ENCODE measurements at regions not wholly inside any gene's neighbourhood (a gene's known extent, or its start where the extent isn't known, plus 50 kb on each side); places are given as distances from the start of the nearest gene placed in this dataset.

DNA sequence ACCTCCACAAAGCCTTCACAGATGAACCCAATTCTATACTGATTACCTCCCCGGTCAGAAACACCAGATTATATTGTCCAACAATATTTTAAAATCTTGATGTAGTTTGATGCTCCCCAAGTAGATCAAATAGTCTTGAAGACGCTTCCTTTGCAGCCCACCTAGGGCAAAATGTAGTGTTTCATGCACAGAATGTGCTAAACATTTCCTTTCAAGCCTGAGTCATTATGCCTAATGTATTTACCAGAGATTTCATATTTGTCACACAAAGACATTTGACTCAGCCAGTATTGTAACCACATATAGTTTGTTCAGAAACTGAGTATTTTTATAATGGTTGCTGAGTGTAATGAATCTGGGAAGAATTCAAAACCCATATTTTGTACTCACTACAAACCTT lies 1396.8 kb downstream of the LRRC4C start:
- no peak for DNase-seq (ENCODE audit: low read depth, low spot score)

DNA sequence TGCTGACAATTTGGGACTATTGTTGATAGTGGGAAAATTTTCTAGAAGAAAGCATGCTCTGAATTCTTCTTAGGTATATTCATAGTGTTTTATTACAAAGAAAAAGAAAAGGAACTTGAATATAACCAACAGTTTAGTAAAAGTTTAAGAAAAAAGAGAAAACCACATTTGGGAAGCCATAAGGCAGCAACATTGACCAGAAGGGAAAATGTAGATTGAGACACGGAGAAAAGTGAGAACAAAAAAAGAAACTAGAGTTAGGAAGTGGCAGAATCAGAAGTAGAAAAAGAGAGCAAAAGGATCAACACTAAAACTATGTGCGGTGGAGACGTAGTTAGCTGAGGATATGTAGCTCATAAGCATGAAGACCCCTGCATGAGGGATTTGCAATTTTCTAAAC lies 1398.2 kb downstream of the LRRC4C start:
- DNase-seq (ENCODE audit: low read depth, low spot score), result no peak

GRCh38 chr11:40054631-40055030 lies 1404.8 kb downstream of the LRRC4C start:
- DNase-seq (ENCODE audit: low read depth, low spot score), result peak; percentile 36

DNA sequence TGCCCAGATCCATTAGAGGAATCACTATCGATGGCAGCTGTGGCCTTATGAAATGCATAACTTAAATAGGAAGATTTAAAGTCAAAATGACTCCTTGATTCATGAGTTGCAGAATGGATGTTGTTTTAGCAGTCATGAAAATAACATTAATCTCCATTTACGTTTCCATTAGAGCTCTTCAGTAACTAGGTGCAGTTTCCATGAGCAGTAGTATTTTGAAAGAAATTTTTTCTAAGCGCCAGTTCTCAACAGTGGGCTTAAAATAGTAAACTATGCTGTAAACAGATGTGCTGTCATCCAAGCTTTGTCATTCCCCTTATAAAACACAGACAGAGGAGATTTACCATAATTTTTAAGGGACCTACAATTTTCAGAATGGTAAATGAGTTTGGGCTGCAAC lies 1414.1 kb downstream of the LRRC4C start:
- no peak for DNase-seq (ENCODE audit: low read depth, low spot score)

GRCh38 chr11:40037005-40037404 lies 1422.4 kb downstream of the LRRC4C start:
- DNase-seq (ENCODE audit: low read depth, low spot score), result peak; percentile 28

- no peak for DNase-seq (ENCODE audit: low read depth, low spot score)
These were observed 1427.1 kb downstream of the LRRC4C start for GRCh38 chr11:40032331-40032730.

GRCh38 chr11:40030867-40031266 lies 1428.6 kb downstream of the LRRC4C start:
- no peak for DNase-seq (ENCODE audit: low read depth, low spot score)

- no peak for DNase-seq (ENCODE audit: low read depth, low spot score)
These were observed 1430.1 kb downstream of the LRRC4C start for GRCh38 chr11:40029391-40029790.

DNA sequence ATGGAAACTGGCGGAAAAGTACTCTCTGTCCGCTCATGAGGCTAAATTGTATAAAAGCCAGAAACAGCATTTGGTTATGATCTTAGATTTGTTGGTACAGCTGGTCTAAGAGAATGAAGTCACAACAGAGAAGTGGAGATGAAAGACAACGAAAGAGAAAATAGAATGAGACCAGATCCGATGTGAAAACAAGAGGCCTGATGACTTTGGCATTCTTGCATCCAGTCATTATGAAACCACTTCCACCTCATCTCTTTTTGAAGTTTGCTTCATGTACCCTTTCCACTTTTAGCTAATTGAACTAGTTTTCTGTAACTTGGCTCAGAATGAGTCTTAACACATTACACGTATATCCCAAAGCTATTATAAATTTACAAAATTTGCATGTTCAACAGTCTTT lies 1431.7 kb downstream of the LRRC4C start:
- DNase-seq (ENCODE audit: low read depth, low spot score), result no peak

DNA sequence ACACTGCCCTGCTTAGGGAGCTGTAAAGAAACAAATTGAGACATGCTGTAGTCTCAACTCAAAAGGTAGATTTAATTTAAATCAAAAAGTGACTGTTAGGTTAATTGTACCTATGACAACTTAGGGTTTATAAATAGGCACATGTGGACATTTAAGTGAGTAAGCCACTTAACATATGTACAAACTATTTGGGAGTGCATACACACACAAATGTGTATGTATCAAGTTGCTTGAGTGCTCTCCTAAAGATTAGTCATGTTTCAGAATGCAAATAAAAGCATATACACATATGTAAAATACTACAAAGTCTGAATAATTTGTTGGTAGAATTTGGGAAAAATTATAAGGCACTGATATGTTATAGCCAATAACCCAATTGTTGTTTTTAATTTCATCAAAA lies 1435.7 kb downstream of the LRRC4C start:
- no peak for DNase-seq (ENCODE audit: low read depth, low spot score)

DNA sequence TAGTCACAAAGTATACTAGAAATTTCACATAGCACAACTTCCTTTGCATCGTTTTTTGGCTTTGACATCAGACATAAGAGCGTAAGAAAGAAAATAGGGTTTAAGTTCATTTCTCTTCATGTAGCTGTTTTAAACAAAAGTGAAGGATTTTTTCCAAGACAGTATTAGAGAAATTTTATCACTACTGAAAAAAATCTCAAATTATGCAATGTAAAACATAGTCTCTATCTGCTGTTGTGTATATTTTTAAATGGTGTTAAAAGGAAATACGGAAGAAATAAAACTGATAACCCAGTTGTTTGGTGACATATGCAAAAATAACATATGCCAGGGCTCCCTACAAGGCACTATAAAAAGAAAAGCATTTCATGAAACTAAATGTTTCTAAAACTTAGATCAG lies 1449.4 kb downstream of the LRRC4C start:
- no peak for DNase-seq (ENCODE audit: low read depth, low spot score)

DNA sequence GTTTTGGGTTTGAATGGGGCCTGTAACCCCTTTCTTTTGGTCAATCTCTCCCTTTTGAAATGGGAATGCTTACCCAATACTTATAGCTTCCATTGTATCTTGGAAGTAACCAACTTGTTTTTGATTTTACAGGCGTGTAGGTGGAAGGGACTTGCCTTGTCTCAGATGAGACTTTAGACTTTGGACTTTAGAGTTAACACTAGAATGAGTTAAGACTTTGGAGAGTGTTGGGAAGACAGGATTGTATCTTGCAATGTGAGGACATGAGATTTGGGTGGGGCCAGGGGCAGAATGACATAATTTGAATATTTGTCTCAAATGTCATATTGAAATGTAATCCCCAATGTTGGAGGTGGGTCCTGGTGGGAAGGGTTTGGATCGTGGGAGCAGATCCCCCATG lies 1466.9 kb downstream of the LRRC4C start:
- DNase-seq (ENCODE audit: low read depth, low spot score), result no peak

DNA sequence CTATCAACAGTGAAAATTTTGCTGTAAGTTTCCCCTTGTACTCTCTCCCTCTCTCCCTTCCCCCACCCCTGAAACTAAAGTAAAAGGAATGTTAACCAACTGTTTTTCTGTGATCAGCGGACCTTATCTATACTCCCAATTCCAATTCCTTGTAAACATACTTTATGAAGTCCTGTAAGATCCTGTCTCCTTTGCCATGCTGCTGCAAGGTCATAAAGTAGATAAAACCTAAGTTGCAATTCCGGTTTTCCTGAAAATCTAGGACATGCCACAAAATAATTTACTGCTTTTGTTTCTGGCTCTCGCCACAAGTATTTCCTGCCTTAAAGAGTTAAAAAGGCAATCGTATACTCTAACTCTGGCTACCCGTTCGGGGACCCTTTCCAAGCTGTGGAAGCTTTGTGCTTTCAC lies 1469.0 kb downstream of the LRRC4C start:
- no peak for DNase-seq (ENCODE audit: low read depth, low spot score)

- no peak for DNase-seq (ENCODE audit: low read depth, low spot score)
These were observed 1484.4 kb downstream of the LRRC4C start for GRCh38 chr11:39975091-39975490.

GRCh38 chr11:39972461-39972860 lies 1487.0 kb downstream of the LRRC4C start:
- DNase-seq (ENCODE audit: low read depth, low spot score), result no peak

DNA sequence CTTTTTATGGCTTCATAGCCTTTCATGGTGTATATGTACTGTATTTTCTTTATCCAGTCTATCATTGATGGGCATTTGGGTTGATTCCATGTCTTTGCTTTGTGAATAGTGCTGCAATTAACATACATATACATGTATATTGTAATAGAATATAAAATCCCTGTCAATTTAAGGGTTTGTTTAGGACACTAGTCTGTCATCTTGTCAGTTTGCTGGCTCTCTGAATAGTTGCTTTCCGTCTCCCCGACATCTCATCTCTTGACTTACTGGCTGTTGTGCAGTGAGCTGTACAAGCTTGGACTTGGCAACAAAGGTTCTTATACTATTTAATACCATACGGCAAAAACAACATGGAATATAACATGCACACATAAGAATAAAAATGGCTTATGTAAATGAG lies 1487.5 kb downstream of the LRRC4C start:
- DNase-seq (ENCODE audit: low read depth, low spot score), result no peak

DNA sequence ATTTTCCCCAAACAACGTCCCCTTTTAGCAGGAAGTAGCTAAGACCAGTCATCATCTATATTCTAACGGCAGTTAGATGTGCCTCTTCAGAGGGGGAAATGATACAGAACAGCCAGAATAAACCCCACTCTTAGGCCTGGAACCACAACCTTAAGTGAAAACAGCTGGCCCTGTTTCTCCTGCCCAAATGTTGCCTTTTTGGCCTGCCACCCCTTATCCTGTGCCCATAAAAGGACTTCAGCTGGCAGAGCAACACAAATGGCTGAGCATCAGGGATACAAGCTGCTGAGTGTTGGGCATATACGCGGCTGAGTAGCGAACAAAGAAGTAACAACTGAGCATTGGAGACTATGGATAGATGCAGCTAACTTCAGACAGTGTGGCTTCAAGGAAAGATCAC lies 1491.4 kb downstream of the LRRC4C start:
- no peak for DNase-seq (ENCODE audit: low read depth, low spot score)

GRCh38 chr11:39965701-39966100 lies 1493.8 kb downstream of the LRRC4C start:
- DNase-seq (ENCODE audit: low read depth, low spot score), result no peak

DNA sequence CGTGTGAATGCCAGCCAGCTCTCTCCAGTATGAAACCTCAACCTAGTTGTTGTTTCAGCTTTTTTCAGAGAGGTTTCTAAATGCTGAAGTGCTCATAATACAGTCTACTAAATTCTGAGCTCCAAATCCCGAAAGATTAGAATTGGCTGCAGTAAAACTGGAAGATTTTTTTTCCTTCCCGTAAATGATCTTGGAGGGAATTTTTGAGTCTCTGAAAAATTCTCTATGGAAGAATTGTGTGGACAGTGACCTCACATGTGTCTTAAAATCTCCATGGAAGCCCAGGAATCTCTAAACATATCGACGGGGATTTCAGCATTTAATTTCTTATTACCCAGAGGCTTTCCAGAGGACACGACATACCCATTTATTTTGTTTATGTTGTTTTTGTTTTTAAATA lies 1499.2 kb downstream of the LRRC4C start:
- no peak for DNase-seq (ENCODE audit: low read depth, low spot score)

- no peak for DNase-seq (ENCODE audit: low read depth, low spot score)
These were observed 1526.5 kb downstream of the LRRC4C start for GRCh38 chr11:39932966-39933365.

DNA sequence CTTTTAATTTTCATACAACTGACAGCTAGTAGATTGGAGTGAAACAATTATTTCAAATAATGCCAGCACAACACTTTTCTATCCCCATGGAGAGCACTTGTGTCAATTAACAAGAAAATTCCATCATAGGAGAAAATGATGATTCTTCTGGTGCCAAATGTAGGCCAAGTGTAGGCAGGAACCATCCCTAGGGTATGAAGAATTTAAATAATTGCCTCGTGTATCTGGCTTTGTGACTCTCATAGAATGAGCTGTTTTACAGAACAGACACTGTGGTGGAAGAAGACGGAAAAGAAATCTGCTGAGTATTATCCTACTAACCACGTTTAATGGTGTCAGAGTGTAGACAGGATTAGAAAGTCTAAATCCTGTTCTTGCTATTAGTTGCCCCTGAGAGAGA lies 1542.2 kb downstream of the LRRC4C start:
- DNase-seq (ENCODE audit: low read depth, low spot score), result no peak

DNA sequence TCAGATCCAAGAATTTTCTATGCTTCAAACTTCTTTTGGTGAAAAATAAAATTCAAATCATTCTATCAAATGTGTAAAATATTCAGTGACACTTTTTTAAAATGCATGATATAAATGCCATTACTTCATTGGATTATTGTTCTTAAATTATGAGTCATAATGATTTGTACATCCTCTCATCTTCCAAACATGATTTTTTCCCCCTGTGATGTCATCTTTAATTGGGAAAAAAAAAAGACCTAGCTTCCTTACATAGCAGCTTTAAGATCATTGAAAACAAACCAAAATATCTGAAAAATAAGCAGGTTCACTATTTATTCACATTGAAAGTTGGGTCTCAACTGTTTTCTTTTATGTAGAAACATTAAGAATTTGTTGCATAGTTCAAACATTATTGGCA lies 1549.4 kb downstream of the LRRC4C start:
- no peak for DNase-seq (ENCODE audit: low read depth, low spot score)

DNA sequence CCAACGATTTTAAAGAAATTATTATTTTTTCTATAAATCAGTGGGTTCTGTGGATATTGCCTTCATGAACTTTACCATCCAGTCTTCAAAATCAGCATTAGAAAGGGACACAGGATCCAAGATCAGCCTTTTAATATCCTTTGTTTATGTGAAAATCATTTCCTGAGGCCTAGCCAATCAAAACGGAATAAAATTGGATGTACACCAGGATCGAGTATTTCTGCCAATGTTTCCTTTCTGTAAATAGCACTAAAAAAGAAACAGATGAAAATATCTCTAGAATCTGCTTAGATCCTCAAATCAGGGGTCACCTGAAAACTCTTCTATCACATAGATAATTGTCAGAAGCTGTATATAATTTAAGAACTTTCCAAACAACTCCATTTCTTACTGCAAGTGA lies 1598.5 kb downstream of the LRRC4C start:
- DNase-seq (ENCODE audit: low read depth, low spot score), result no peak

GRCh38 chr11:39817241-39817640 lies 1642.2 kb downstream of the LRRC4C start:
- DNase-seq (ENCODE audit: low read depth, low spot score), result no peak

DNA sequence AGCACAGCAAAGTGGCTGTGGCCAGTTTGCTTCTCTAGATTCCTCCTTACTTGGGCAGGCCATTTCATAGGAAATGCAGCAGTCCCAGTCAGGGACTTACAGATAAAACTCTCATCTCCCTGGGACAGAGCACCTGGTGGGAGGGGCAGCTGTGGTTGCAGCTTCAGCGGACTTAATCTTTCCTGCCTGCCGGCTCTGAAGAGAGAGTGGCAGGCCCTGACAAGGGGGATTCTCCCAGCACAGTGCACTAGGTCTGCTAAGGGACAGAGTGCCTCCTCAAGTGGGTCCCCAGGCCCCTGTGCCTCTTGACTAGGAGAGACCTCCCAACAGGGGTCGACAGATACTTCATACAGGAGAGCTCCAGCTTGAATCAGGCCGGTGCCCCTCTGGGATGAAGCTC lies 1649.1 kb downstream of the LRRC4C start:
- no peak for DNase-seq (ENCODE audit: low read depth, low spot score)

All from astrocyte of the hippocampus (primary cell).